Natural killer cell (primary cell): ENCODE measurements at regions not wholly inside any gene's neighbourhood (a gene's known extent, or its start where the extent isn't known, plus 50 kb on each side); places are given as distances from the start of the nearest gene placed in this dataset.

ENCODE experiments used
- ATAC-seq, 3 donors: fragments of 150-1000 bp in 2 of 3; fragments of 200-7000 bp in 1 of 3; cut with Tn5 transposase; 1 replicate in 1 of 3; 2 replicates in 2 of 3; pipeline ENCODE4 v1.10.0; 2021; ENCODE audit warnings: mild to moderate bottlenecking in 2 of 3, moderate library complexity in 2 of 3
- DNase-seq, 2 donors: peaks; one replicate each; pipeline versions ENCODE4 v3.0.0 to v3.0.0-alpha.2; 2013 to 2021; ENCODE audit warnings: mixed read lengths in 1 of 2
- H3K27ac ChIP-seq: one replicate; pipeline ENCODE4 v1.5.1; 2013; ENCODE audit warnings: mild to moderate bottlenecking, low read length
- H3K27me3 ChIP-seq: one replicate; pipeline ENCODE4 v1.6.1; 2013; ENCODE audit warnings: low read length; ENCODE audit not compliant: control insufficient read depth, insufficient read depth
- H3K36me3 ChIP-seq: one replicate; pipeline ENCODE4 v1.6.1; 2013; ENCODE audit warnings: low read length; ENCODE audit not compliant: control insufficient read depth, insufficient read depth
- H3K4me1 ChIP-seq: one replicate; pipeline ENCODE4 v1.6.1; 2013; ENCODE audit warnings: low read length; ENCODE audit not compliant: control insufficient read depth, insufficient read depth
- H3K4me3 ChIP-seq: one replicate; pipeline ENCODE4 v1.5.1; 2013; ENCODE audit warnings: low read length
- H3K9me3 ChIP-seq: one replicate; pipeline ENCODE4 v1.6.1; 2013; ENCODE audit warnings: low read length; ENCODE audit not compliant: control insufficient read depth, insufficient read depth
- H3K27ac Mint-ChIP-seq, 2 donors: one replicate each; pipeline ENCODE4 v1.8.0; 2022; ENCODE audit warnings: mild to moderate bottlenecking in 2 of 2, mixed read lengths in 2 of 2, moderate library complexity in 1 of 2
- H3K27me3 Mint-ChIP-seq, 2 donors: one replicate each; pipeline ENCODE4 v1.8.0; 2022; ENCODE audit warnings: low read depth in 2 of 2, mixed read lengths in 2 of 2
- H3K36me3 Mint-ChIP-seq: one replicate; pipeline ENCODE4 v1.8.0; 2022; ENCODE audit warnings: mixed read lengths
- H3K4me1 Mint-ChIP-seq, 2 donors: one replicate each; pipeline ENCODE4 v1.8.0; 2022; ENCODE audit warnings: mixed read lengths in 2 of 2
- H3K4me3 Mint-ChIP-seq: one replicate; pipeline ENCODE4 v1.8.0; 2022; ENCODE audit warnings: mild to moderate bottlenecking, moderate library complexity, mixed read lengths
- H3K9me3 Mint-ChIP-seq, 2 donors: one replicate each; pipeline ENCODE4 v1.8.0; 2022; ENCODE audit warnings: mixed read lengths in 2 of 2
- WGBS: methylation state at CpG from one replicate; pipeline ENCODE4 v1.1.7; 2013; ENCODE audit warnings: missing lambda C conversion rate; ENCODE audit not compliant: insufficient coverage; 5-methylcytosine and 5-hydroxymethylcytosine counted together
- intact Hi-C: fragments of 100-400 bp; cut with micrococcal nuclease; formaldehyde crosslinking; loops from one replicate; pipeline ENCODE4 v1.14.2; 2022
- TF ChIP-seq, protein P1 (sequence below): fragments of 200-600 bp; IDR thresholded peaks from one replicate; pipeline ENCODE4 v1.8.0; 2022; ENCODE audit warnings: antibody characterized with exemption

DNA sequence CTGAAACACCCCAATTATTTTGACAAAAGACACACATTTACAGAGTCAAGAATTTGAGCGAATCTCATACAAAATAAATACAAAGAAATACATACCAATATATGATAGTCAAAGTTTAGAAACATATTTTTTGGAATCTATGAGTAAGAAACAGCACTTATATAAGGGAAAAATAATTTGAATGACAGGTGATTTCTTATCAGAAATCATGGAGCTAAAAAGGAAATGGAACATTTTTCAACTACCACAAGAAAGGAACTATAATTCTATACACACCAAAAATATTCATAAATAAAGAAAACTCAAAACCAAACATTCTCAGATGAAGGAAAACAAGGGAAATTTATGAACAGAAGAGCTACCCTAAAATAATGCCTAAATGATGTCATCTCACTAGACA, 1226.6 kb downstream of the PCDH9 start:
- no peak for ATAC-seq
- Mint-ChIP-seq H3K36me3 (peaks cover 12% of the 10 kb centered on the region), H3K9me3 (peaks cover 3 to 9% of the 10 kb centered on the region in 2 donors), H3K4me1 (no peaks in the 10 kb centered on the region), H3K27ac (no peak overlapping the region), H3K4me3 (no peak overlapping the region), H3K27me3 (no peaks in the 10 kb centered on the region)
- H3K36me3 ChIP-seq: no peaks in the 10 kb centered on the region
- H3K27me3 ChIP-seq: no peaks in the 10 kb centered on the region
- no peak for DNase-seq
- no peaks in the 10 kb centered on the region for H3K4me1 ChIP-seq
- intact Hi-C loops: no loop called here
- no CpG with 5 or more reads among the region's 1 CpG for WGBS
- TF ChIP-seq, protein P1, sequence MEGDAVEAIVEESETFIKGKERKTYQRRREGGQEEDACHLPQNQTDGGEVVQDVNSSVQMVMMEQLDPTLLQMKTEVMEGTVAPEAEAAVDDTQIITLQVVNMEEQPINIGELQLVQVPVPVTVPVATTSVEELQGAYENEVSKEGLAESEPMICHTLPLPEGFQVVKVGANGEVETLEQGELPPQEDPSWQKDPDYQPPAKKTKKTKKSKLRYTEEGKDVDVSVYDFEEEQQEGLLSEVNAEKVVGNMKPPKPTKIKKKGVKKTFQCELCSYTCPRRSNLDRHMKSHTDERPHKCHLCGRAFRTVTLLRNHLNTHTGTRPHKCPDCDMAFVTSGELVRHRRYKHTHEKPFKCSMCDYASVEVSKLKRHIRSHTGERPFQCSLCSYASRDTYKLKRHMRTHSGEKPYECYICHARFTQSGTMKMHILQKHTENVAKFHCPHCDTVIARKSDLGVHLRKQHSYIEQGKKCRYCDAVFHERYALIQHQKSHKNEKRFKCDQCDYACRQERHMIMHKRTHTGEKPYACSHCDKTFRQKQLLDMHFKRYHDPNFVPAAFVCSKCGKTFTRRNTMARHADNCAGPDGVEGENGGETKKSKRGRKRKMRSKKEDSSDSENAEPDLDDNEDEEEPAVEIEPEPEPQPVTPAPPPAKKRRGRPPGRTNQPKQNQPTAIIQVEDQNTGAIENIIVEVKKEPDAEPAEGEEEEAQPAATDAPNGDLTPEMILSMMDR: no peak
- no peak overlapping the region for H3K27ac ChIP-seq
- no peak overlapping the region for H3K4me3 ChIP-seq
- no peaks in the 10 kb centered on the region for H3K9me3 ChIP-seq

DNA sequence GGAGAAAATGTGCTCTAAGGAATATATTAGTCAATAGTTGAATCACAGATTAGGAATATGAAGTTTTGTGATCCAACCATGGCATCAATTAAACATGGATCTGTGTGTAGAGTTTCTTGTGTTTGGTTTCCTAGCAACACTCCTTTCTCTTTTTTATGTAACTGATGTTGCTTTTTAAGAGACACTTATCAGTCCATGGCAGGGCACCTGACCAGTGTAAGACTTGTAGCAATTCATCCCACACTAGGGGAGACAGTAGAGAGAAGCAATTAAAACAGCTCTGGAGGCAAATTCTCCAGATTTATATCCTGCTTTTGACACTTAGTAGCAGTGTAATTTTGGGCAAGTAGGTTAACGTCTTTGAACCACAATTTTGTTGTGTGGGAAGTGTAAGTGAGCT, 1229.0 kb downstream of the PCDH9 start:
- H3K27ac ChIP-seq: no peak overlapping the region
- no peaks in the 10 kb centered on the region for H3K4me1 Mint-ChIP-seq
- no CpG with 5 or more reads among the region's 1 CpG for WGBS
- H3K9me3 Mint-ChIP-seq: peaks cover 3 to 9% of the 10 kb centered on the region in 2 donors
- intact Hi-C loops: no loop called here
- H3K27ac Mint-ChIP-seq: no peak overlapping the region
- TF ChIP-seq, protein P1: no peak
- no peak overlapping the region for H3K4me3 ChIP-seq
- no peaks in the 10 kb centered on the region for H3K27me3 Mint-ChIP-seq
- no peak overlapping the region for H3K4me3 Mint-ChIP-seq
- no peak for DNase-seq
- H3K36me3 ChIP-seq: no peaks in the 10 kb centered on the region
- no peaks in the 10 kb centered on the region for H3K9me3 ChIP-seq
- H3K36me3 Mint-ChIP-seq: peaks cover 12% of the 10 kb centered on the region
- no peak for ATAC-seq
- H3K27me3 ChIP-seq: no peaks in the 10 kb centered on the region
- H3K4me1 ChIP-seq: no peaks in the 10 kb centered on the region

DNA sequence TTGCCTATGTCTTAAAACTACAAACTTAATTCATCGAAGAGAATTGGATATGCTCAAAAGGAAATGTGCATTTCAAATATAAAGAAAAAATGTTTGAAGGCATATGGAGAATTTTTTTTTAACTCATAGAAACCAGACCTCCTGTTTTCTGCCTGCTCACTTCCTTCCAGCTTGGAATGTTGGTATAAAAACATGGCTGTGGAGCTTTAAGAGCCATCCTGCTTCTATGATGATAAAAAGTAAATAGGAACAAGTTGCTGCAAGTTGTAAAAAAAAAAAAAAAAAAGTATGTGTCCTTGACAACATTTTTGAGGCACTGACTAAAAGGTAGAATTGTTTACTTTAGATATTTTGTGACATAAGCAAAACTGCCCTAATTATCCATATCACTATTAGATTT, 1230.7 kb downstream of the PCDH9 start:
- DNase-seq (no peak), ATAC-seq (no peak)
- Mint-ChIP-seq H3K4me1 (no peaks in the 10 kb centered on the region), H3K27me3 (no peaks in the 10 kb centered on the region), H3K4me3 (no peak overlapping the region), H3K36me3 (peaks cover 12% of the 10 kb centered on the region), H3K9me3 (peaks cover 3 to 9% of the 10 kb centered on the region in 2 donors), H3K27ac (no peak overlapping the region)
- Histone ChIP-seq H3K9me3 (no peaks in the 10 kb centered on the region), H3K27me3 (no peaks in the 10 kb centered on the region), H3K36me3 (no peaks in the 10 kb centered on the region), H3K4me1 (no peaks in the 10 kb centered on the region), H3K4me3 (no peak overlapping the region), H3K27ac (no peak overlapping the region)
- TF ChIP-seq, protein P1: no peak
- intact Hi-C loops: no loop called here
- no CpG with 5 or more reads among the region's 1 CpG for WGBS

DNA sequence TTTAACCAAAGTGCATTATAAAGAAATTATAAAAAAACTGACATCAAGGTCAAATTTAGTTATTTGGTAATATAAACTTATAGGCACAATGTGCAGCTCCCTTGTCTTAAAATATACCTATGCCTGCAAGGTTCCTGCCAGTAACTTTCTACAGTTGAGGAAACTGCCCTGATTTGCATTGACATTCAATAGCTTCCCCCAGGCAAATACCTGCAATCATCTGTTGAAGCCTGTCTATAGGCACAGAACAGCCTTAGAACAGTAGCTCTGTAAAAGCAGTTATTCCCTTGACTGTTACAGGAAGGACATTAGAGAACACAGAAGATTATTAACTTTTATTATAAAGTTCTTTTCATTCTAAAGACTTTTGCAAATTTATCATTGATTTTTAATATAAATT, 1239.5 kb downstream of the PCDH9 start:
- ATAC-seq: no peak
- no peak overlapping the region for H3K27ac Mint-ChIP-seq
- TF ChIP-seq, protein P1: no peak
- H3K27ac ChIP-seq: no peak overlapping the region
- H3K4me3 ChIP-seq: no peak overlapping the region
- H3K9me3 ChIP-seq: peaks cover 3% of the 10 kb centered on the region
- H3K27me3 Mint-ChIP-seq: no peaks in the 10 kb centered on the region
- H3K36me3 Mint-ChIP-seq: no peaks in the 10 kb centered on the region
- H3K4me3 Mint-ChIP-seq: no peak overlapping the region
- intact Hi-C loops: no loop called here
- H3K4me1 ChIP-seq: no peaks in the 10 kb centered on the region
- no peaks in the 10 kb centered on the region for H3K36me3 ChIP-seq
- H3K27me3 ChIP-seq: no peaks in the 10 kb centered on the region
- no peak for DNase-seq
- no peaks in the 10 kb centered on the region for H3K9me3 Mint-ChIP-seq
- peaks cover 9% of the 10 kb centered on the region in 2 donors for H3K4me1 Mint-ChIP-seq
